Smooth muscle cell (in vitro differentiated cells): ENCODE measurements at regions not wholly inside any gene's neighbourhood (a gene's known extent, or its start where the extent isn't known, plus 50 kb on each side); places are given as distances from the start of the nearest gene placed in this dataset.

Source experiments
- DNase-seq: peaks from one replicate; lab custom pipeline; 2025; ENCODE audit not compliant: unreplicated experiment; lab: John Stamatoyannopoulos, UW
- H2AFZ ChIP-seq: fragments of 200-600 bp; sonication (generic); 2 replicates; pipeline ENCODE4 v1.6.0; 2016; ENCODE audit warnings: antibody characterized with exemption, low read depth, mild to moderate bottlenecking
- H3F3A ChIP-seq: fragments of 200-600 bp; sonication (generic); 2 replicates; pipeline ENCODE4 v1.6.0; 2017; ENCODE audit warnings: antibody characterized with exemption, low read depth
- H3K27ac ChIP-seq: fragments of 200-600 bp; sonication (generic); 2 replicates; pipeline ENCODE4 v1.5.1; 2016; ENCODE audit warnings: low read depth, mild to moderate bottlenecking
- H3K27me3 ChIP-seq: fragments of 200-600 bp; sonication (generic); 2 replicates; pipeline ENCODE4 v1.6.1; 2016; ENCODE audit warnings: low read depth, mild to moderate bottlenecking
- H3K36me3 ChIP-seq: fragments of 200-600 bp; sonication (generic); 2 replicates; pipeline ENCODE4 v1.5.1; 2016; ENCODE audit warnings: low read depth
- H3K4me1 ChIP-seq: fragments of 200-600 bp; sonication (generic); 2 replicates; pipeline ENCODE4 v1.5.1; 2016; ENCODE audit warnings: low read depth
- H3K4me2 ChIP-seq: fragments of 200-600 bp; sonication (generic); 2 replicates; pipeline ENCODE4 v1.6.0; 2016; ENCODE audit warnings: mild to moderate bottlenecking
- H3K4me3 ChIP-seq: fragments of 200-600 bp; sonication (generic); 2 replicates; pipeline ENCODE4 v1.5.1; 2016; ENCODE audit warnings: mild to moderate bottlenecking
- H3K79me2 ChIP-seq: fragments of 200-600 bp; sonication (generic); 2 replicates; pipeline ENCODE4 v1.6.0; 2016; ENCODE audit warnings: low read depth, mild to moderate bottlenecking
- H3K9ac ChIP-seq: fragments of 200-600 bp; sonication (generic); 2 replicates; pipeline ENCODE4 v1.6.0; 2016; ENCODE audit warnings: low read depth
- H3K9me3 ChIP-seq: fragments of 200-600 bp; sonication (generic); replicated peaks from 2 replicates; pipeline ENCODE4 v1.5.1; 2016; ENCODE audit warnings: low read depth
- H4K20me1 ChIP-seq: fragments of 200-600 bp; sonication (generic); 2 replicates; pipeline ENCODE4 v1.6.0; 2016; ENCODE audit warnings: low read depth
- CTCF ChIP-seq: fragments of 200-600 bp; sonication (generic); IDR thresholded peaks from 2 replicates; pipeline ENCODE4 v1.5.1; 2017; ENCODE audit warnings: borderline replicate concordance, mild to moderate bottlenecking, antibody characterized with exemption; ENCODE audit not compliant: insufficient read depth, poor library complexity, severe bottlenecking
- WGBS: methylation state at CpG from one replicate; pipeline ENCODE4 v1.1.7; 2016; ENCODE audit warnings: low lambda C conversion rate; 5-methylcytosine and 5-hydroxymethylcytosine counted together

DNA sequence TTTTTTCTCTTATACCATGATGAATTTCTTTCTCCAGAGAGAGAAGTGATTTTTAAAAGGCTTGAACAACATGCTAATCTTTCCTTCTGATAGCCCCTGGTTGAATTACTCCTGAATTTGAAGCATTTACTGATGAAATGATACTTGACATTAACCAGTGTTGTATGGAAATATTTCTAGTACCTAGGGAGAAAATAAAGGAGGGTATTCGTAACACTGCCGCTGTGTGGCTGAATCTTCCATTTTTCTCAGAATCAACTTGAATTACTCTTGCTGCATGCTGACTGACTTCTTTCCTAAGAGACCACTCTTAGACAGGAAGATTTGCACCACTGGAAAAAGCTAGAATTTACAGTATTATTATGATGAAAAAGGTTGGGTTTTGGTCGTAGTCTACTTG is 118.3 kb downstream of the FAT3 start:
- H2AFZ ChIP-seq, result no peak overlapping the region
- no peaks in the 10 kb centered on the region for H3K4me1 ChIP-seq
- no peak overlapping the region for H3K9ac ChIP-seq
- H3K79me2 ChIP-seq, result no peaks in the 10 kb centered on the region
- no peaks in the 10 kb centered on the region for H3F3A ChIP-seq
- TF ChIP-seq CTCF, result no peak
- no peaks in the 10 kb centered on the region for H3K27me3 ChIP-seq
- no peaks in the 10 kb centered on the region for H3K36me3 ChIP-seq
- no peak overlapping the region for H3K4me2 ChIP-seq
- no peak overlapping the region for H3K27ac ChIP-seq
- no peaks in the 10 kb centered on the region for H4K20me1 ChIP-seq
- no peaks in the 10 kb centered on the region for H3K9me3 ChIP-seq
- WGBS, result 91% methylated on average over 3 of the region's 3 CpGs
- H3K4me3 ChIP-seq, result no peak overlapping the region
- DNase-seq, result no peak

- Histone ChIP-seq H3K79me2 (no peaks in the 10 kb centered on the region), H3K9me3 (no peaks in the 10 kb centered on the region), H3K27ac (no peak overlapping the region), H3K4me1 (no peaks in the 10 kb centered on the region), H3K4me3 (no peak overlapping the region), H3K4me2 (no peak overlapping the region), H3F3A (no peaks in the 10 kb centered on the region), H3K36me3 (no peaks in the 10 kb centered on the region), H3K9ac (no peak overlapping the region), H2AFZ (no peak overlapping the region), H3K27me3 (no peaks in the 10 kb centered on the region), H4K20me1 (no peaks in the 10 kb centered on the region)
- TF ChIP-seq CTCF, result no peak
- 78% methylated on average over 4 of the region's 4 CpGs for WGBS
- no peak for DNase-seq
Observed at GRCh38 chr11:92346220-92346619, 121.6 kb downstream of the FAT3 start.

DNA sequence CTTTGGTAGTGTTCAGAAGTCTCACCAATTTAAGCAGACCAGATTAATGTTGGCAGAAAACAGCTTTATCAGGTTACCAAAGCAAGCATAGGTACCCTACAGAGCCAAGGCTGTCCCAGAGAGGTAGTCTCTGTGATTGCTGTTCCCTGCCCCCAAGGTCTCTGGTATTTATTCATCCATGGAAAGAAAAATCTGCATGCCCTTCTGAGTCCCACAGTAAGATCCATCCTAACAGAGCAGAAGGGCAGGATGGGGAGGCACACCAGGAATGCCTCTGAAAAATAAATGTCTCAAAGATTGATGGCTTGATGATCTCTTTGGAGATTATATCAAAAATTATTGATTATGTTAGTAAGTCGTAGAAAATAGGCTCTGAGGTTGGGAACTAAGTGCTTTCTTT is 122.8 kb downstream of the FAT3 start:
- no peak overlapping the region for H3K27ac ChIP-seq
- H3K4me1 ChIP-seq, result no peaks in the 10 kb centered on the region
- no peaks in the 10 kb centered on the region for H3F3A ChIP-seq
- no peak overlapping the region for H3K4me2 ChIP-seq
- TF ChIP-seq CTCF, result no peak
- DNase-seq, result no peak
- no peaks in the 10 kb centered on the region for H3K36me3 ChIP-seq
- H3K4me3 ChIP-seq, result no peak overlapping the region
- H4K20me1 ChIP-seq, result no peaks in the 10 kb centered on the region
- H3K27me3 ChIP-seq, result no peaks in the 10 kb centered on the region
- no peaks in the 10 kb centered on the region for H3K9me3 ChIP-seq
- WGBS, result 78% methylated on average over 1 of the region's 1 CpG
- H2AFZ ChIP-seq, result no peak overlapping the region
- no peak overlapping the region for H3K9ac ChIP-seq
- H3K79me2 ChIP-seq, result no peaks in the 10 kb centered on the region

- Histone ChIP-seq H3K36me3 (no peaks in the 10 kb centered on the region), H3K9me3 (no peaks in the 10 kb centered on the region)
- 80% methylated on average over 4 of the region's 4 CpGs for WGBS
Observed at GRCh38 chr11:92349486-92350156, 125.0 kb downstream of the FAT3 start.

More at GRCh38 chr11:92349486-92350156, 125.0 kb downstream of the FAT3 start:
- Histone ChIP-seq H3K4me3 (no peak overlapping the region), H3K4me2 (no peak overlapping the region), H3K27me3 (no peaks in the 10 kb centered on the region), H3K4me1 (no peaks in the 10 kb centered on the region), H4K20me1 (no peaks in the 10 kb centered on the region), H3K79me2 (no peaks in the 10 kb centered on the region), H3F3A (no peaks in the 10 kb centered on the region), H2AFZ (no peak overlapping the region), H3K27ac (no peak overlapping the region), H3K9ac (no peak overlapping the region)
- no peak for DNase-seq
- no peak for TF ChIP-seq CTCF
